Prostate gland (tissue), 2 donors: ENCODE measurements at regions not wholly inside any gene's neighbourhood (a gene's known extent, or its start where the extent isn't known, plus 50 kb on each side); places are given as distances from the start of the nearest gene placed in this dataset.

Experiments used
- DNase-seq: peaks from one replicate; pipeline ENCODE4 v3.0.0-alpha.2; 2019; ENCODE audit warnings: low spot score
- H3K27ac ChIP-seq, 2 donors: fragments of 200-600 bp; sonication (generic); 2 replicates each; pipeline ENCODE4 v1.5.1; 2017 to 2019
- H3K27me3 ChIP-seq: fragments of 200-600 bp; sonication (generic); replicated peaks from 2 replicates; pipeline ENCODE4 v1.5.1; 2019; ENCODE audit not compliant: insufficient read depth
- H3K36me3 ChIP-seq, 2 donors: fragments of 200-600 bp; sonication (generic); 1 replicate in 1 of 2; 2 replicates in 1 of 2; pipeline versions ENCODE4 v1.5.1 to v1.8.1; 2017 to 2019
- H3K4me1 ChIP-seq: fragments of 200-600 bp; sonication (generic); replicated peaks from 2 replicates; pipeline ENCODE4 v1.5.1; 2019
- H3K4me3 ChIP-seq, 2 donors: fragments of 200-600 bp; sonication (generic); 2 replicates each; pipeline ENCODE4 v1.5.1; 2017 to 2019
- H3K9me3 ChIP-seq: fragments of 200-600 bp; sonication (generic); 2 replicates; pipeline ENCODE4 v1.5.1; 2017
- POLR2A ChIP-seq: fragments of 450-650 bp; IDR thresholded peaks from one replicate; pipeline ENCODE4 v1.6.1; 2016; ENCODE audit warnings: antibody characterized with exemption, mild to moderate bottlenecking
- POLR2AphosphoS5 ChIP-seq: sonication (generic); formaldehyde crosslinking; IDR thresholded peaks from one replicate; pipeline ENCODE4 v1.6.1; 2017; ENCODE audit warnings: antibody characterized with exemption
- WGBS: methylation state at CpG from one replicate; pipeline ENCODE4 v1.1.5; 2018; 5-methylcytosine and 5-hydroxymethylcytosine counted together
- intact Hi-C: fragments of 100-400 bp; cut with DNase I; formaldehyde crosslinking; loops from one replicate; pipeline ENCODE4 v1.14.2; 2022
- TF ChIP-seq, protein P1 (sequence below), 4 experiments: fragments of 200-600 bp in 2 of 4; fragments of 450-650 bp in 2 of 4; sonication (generic) in 2 of 4; IDR thresholded peaks; 1 replicate in 3 of 4; 2 replicates in 1 of 4; pipeline ENCODE4 v1.5.1; 2016 to 2019; ENCODE audit warnings: antibody characterized with exemption in 4 of 4, mild to moderate bottlenecking in 2 of 4, moderate library complexity in 2 of 4

DNA sequence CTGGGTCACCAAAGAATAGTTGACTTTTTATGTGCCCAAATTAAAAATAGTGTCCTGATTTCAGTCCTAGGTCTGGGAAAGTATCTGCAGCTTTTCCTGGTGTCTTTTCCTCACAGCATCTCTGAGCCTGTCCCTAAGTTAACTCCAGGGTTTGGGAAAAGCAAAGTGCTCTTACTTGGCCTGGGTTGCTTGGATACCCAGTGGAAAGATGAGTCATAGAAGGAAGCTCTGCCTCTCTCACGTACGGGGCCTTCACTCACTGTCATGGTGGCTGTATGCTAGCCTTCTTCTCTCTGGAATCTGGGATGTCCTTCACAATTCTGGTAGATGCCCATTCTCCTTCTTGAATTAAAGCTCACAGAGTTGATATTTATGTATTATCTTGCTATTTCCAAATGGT, 607.3 kb downstream of the ANKRD50 start:
- Histone ChIP-seq H3K36me3 (no peaks in the 10 kb centered on the region), H3K27ac (no peak overlapping the region), H3K4me1 (no peaks in the 10 kb centered on the region), H3K9me3 (no peaks in the 10 kb centered on the region), H3K27me3 (no peaks in the 10 kb centered on the region), H3K4me3 (no peak overlapping the region)
- intact Hi-C loops: no loop called here
- DNase-seq: no peak
- TF ChIP-seq POLR2A (no peak), POLR2AphosphoS5 (no peak)
- TF ChIP-seq, protein P1, sequence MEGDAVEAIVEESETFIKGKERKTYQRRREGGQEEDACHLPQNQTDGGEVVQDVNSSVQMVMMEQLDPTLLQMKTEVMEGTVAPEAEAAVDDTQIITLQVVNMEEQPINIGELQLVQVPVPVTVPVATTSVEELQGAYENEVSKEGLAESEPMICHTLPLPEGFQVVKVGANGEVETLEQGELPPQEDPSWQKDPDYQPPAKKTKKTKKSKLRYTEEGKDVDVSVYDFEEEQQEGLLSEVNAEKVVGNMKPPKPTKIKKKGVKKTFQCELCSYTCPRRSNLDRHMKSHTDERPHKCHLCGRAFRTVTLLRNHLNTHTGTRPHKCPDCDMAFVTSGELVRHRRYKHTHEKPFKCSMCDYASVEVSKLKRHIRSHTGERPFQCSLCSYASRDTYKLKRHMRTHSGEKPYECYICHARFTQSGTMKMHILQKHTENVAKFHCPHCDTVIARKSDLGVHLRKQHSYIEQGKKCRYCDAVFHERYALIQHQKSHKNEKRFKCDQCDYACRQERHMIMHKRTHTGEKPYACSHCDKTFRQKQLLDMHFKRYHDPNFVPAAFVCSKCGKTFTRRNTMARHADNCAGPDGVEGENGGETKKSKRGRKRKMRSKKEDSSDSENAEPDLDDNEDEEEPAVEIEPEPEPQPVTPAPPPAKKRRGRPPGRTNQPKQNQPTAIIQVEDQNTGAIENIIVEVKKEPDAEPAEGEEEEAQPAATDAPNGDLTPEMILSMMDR (IDR thresholded peaks at IDR 0.05): no peak
- WGBS: 80% methylated on average over 2 of the region's 2 CpGs

DNA sequence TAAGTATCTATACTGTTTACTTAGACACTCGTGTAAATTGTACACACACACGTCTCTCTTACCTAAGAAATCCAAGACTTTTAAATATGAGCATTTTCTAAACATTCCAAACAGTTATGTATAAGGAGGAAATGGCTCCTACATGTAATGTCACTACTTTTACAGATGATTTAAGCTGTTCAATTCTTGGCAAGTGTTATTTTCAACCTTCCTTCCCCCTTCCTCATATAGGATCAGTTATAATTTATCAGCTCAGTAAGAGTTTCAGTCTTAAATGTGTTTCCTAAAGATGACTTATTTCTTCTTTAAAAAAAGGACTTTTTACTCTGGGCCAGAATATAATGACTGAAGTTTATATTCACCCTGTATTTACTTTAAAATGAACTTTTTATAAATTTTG, 601.1 kb downstream of the ANKRD50 start:
- Histone ChIP-seq H3K27ac (no peak overlapping the region), H3K27me3 (no peaks in the 10 kb centered on the region), H3K4me1 (no peaks in the 10 kb centered on the region), H3K36me3 (no peaks in the 10 kb centered on the region), H3K4me3 (no peak overlapping the region), H3K9me3 (no peaks in the 10 kb centered on the region)
- no peak for DNase-seq
- WGBS: 51% methylated on average over 2 of the region's 2 CpGs
- TF ChIP-seq POLR2AphosphoS5 (no peak), POLR2A (no peak)
- TF ChIP-seq, protein P1 (IDR thresholded peaks at IDR 0.05): no peak
- intact Hi-C loops: loop anchor here (5.0 to 10.0 kb wide), 4 partner anchors 143 to 1004 kb away; partner anchors contain the start of gene SPRY1

DNA sequence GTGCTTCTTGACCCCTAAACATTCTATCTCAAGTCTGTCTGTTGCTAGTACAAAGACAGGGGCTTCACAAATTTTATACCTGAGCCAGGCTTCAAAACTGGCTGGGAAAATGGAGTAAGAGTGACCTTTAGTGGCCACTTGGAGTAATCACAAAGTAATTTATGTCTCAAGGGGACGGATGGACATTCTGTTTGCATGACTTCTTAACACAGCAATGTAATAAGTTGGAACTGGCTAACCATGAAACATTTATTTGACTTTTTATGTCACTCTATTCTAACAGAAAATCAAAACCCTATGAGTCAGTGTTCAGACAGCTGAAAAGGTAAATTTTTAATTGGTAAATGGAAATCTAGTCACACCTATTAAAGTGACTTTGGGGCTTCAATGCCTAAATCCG, 600.6 kb downstream of the ANKRD50 start:
- no peaks in the 10 kb centered on the region for H3K36me3 ChIP-seq
- H3K4me3 ChIP-seq: no peak overlapping the region
- no peaks in the 10 kb centered on the region for H3K9me3 ChIP-seq
- no peak for TF ChIP-seq POLR2A
- peak; percentile 18 for TF ChIP-seq POLR2AphosphoS5
- TF ChIP-seq, protein P1 (IDR thresholded peaks at IDR 0.05): peak; percentile 20 to 69 (median 50)
- H3K27me3 ChIP-seq: no peaks in the 10 kb centered on the region
- peak; percentile 23 for DNase-seq
- H3K27ac ChIP-seq: no peak overlapping the region
- H3K4me1 ChIP-seq: no peaks in the 10 kb centered on the region
- WGBS: 30% methylated on average over 2 of the region's 2 CpGs
- intact Hi-C loops: loop anchor here (5.0 to 10.0 kb wide), 4 partner anchors 143 to 1005 kb away; partner anchors contain the start of gene SPRY1

DNA sequence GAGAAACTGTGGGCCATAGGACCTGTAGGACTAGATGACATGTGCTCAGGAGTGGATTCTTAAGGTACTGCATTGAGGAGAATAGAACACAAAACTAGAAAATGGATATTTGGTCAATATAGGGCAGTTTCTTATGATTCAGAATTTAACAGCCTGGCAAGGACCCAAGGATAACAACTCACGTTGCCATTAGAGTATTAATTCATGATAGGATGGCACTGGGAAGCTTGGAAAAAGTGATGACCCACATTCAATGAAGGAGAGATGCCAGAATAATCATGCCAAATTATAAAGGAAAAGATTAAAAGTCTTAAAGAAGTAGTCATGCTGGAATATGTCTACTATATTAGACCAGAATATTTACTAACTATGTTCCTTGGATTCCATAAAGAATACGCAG, 594.5 kb downstream of the ANKRD50 start:
- DNase-seq: no peak
- Histone ChIP-seq H3K4me1 (no peaks in the 10 kb centered on the region), H3K9me3 (no peaks in the 10 kb centered on the region), H3K36me3 (no peaks in the 10 kb centered on the region), H3K27ac (no peak overlapping the region), H3K4me3 (no peak overlapping the region), H3K27me3 (no peaks in the 10 kb centered on the region)
- intact Hi-C loops: loop anchor here (10.0 kb wide), 1 partner anchor 137 kb away; no protein-coding TSS in a partner anchor
- TF ChIP-seq, protein P1 (IDR thresholded peaks at IDR 0.05): no peak
- TF ChIP-seq POLR2A: no peak
- TF ChIP-seq POLR2AphosphoS5: no peak
- 50% methylated on average over 2 of the region's 2 CpGs for WGBS

DNA sequence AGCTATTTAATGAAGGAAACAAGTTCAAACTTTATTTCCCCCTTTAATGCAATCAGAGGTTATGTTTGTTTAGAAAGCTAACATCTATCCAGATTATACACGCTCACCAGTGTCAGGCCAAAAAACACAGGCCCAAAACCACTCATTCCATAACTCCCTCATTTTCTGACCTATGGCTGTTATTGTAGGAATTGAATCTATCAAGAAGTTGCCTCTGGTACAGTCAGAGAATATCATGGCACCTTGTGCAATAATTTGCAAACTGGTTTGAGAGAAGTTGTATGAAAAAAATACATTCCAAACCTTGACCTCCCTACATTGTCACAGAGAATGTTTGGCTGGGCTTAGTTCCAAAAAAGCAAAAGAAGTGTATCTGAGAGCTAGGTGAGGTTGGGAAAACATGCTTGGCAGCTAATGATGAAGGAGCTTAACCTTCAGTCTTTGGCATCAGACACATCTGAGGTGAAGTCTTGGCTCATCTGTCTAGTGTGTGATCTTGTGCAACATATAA, 591.0 kb downstream of the ANKRD50 start:
- intact Hi-C loops: no loop called here
- H3K27ac ChIP-seq: no peak overlapping the region
- DNase-seq: peak; percentile 30
- no peaks in the 10 kb centered on the region for H3K9me3 ChIP-seq
- no peak overlapping the region for H3K4me3 ChIP-seq
- H3K27me3 ChIP-seq: no peaks in the 10 kb centered on the region
- TF ChIP-seq POLR2AphosphoS5 (no peak), POLR2A (no peak)
- TF ChIP-seq, protein P1 (IDR thresholded peaks at IDR 0.05): no peak
- WGBS: 68% methylated on average over 1 of the region's 1 CpG
- H3K36me3 ChIP-seq: no peaks in the 10 kb centered on the region
- H3K4me1 ChIP-seq: no peaks in the 10 kb centered on the region
